DND-41 (cell line): ENCODE measurements at regions not wholly inside any gene's neighbourhood (a gene's known extent, or its start where the extent isn't known, plus 50 kb on each side); places are given as distances from the start of the nearest gene placed in this dataset.

Experiments
- ATAC-seq: fragments of 200-7000 bp; cut with Tn5 transposase; 3 replicates; pipeline ENCODE4 v1.9.1; 2021; ENCODE audit warnings: low read depth; ENCODE audit not compliant: insufficient read depth
- DNase-seq: peaks from one replicate; pipeline ENCODE4 v3.0.0-alpha.2; 2020
- H2AFZ ChIP-seq: 2 replicates; pipeline ENCODE4 v1.6.0; 2012; ENCODE audit warnings: low read depth, low read length
- H3K27ac ChIP-seq: 2 replicates; pipeline ENCODE4 v1.5.1; 2012; ENCODE audit warnings: low read length, inconsistent platforms
- H3K27me3 ChIP-seq: fragments of 200-600 bp; sonication (generic); 2 replicates; pipeline ENCODE4 v1.6.0; 2012; ENCODE audit warnings: low read length, mild to moderate bottlenecking, inconsistent platforms; ENCODE audit not compliant: insufficient read depth, poor library complexity
- H3K36me3 ChIP-seq: 2 replicates; pipeline ENCODE4 v1.5.1; 2012; ENCODE audit warnings: low read length, inconsistent platforms; ENCODE audit not compliant: insufficient read depth
- H3K4me1 ChIP-seq: 2 replicates; pipeline ENCODE4 v1.5.1; 2012; ENCODE audit warnings: mild to moderate bottlenecking, low read length; ENCODE audit not compliant: insufficient read depth
- H3K4me2 ChIP-seq: 2 replicates; pipeline ENCODE4 v1.6.0; 2012; ENCODE audit warnings: mild to moderate bottlenecking, moderate library complexity, low read length, inconsistent platforms; ENCODE audit not compliant: insufficient read depth
- H3K4me3 ChIP-seq, 2 experiments: fragments of 200-600 bp in 1 of 2; shearing (Covaris generic) in 1 of 2; 2 replicates each; pipeline ENCODE4 v1.5.1; 2012 to 2016; ENCODE audit warnings: inconsistent platforms in 2 of 2, low read length in 2 of 2, mild to moderate bottlenecking in 2 of 2, low read depth in 1 of 2, moderate library complexity in 1 of 2
- H3K79me2 ChIP-seq: 2 replicates; pipeline ENCODE4 v1.6.0; 2012; ENCODE audit warnings: low read length, inconsistent platforms; ENCODE audit not compliant: insufficient read depth
- H3K9ac ChIP-seq: 2 replicates; pipeline ENCODE4 v1.6.0; 2012; ENCODE audit warnings: low read depth, mild to moderate bottlenecking, inconsistent platforms, low read length, moderate library complexity
- H3K9me3 ChIP-seq: 2 replicates; pipeline ENCODE4 v1.5.1; 2012; ENCODE audit warnings: low read length, moderate library complexity, mild to moderate bottlenecking, inconsistent platforms; ENCODE audit not compliant: insufficient read depth, severe bottlenecking
- H4K20me1 ChIP-seq: 2 replicates; pipeline ENCODE4 v1.6.0; 2012; ENCODE audit warnings: low read length; ENCODE audit not compliant: insufficient read depth
- EZH2 ChIP-seq: IDR thresholded peaks from 3 replicates; pipeline ENCODE4 v1.6.1; 2012; ENCODE audit warnings: borderline replicate concordance, low read depth, mild to moderate bottlenecking, moderate library complexity, low read length, inconsistent platforms; ENCODE audit not compliant: severe bottlenecking
- TF ChIP-seq, protein P1 (sequence below): IDR thresholded peaks from 2 replicates; pipeline ENCODE4 v1.5.1; 2012; ENCODE audit warnings: borderline replicate concordance, low read length, moderate library complexity, mild to moderate bottlenecking; ENCODE audit not compliant: poor library complexity, severe bottlenecking; ENCODE audit errors: extremely low read depth

DNA sequence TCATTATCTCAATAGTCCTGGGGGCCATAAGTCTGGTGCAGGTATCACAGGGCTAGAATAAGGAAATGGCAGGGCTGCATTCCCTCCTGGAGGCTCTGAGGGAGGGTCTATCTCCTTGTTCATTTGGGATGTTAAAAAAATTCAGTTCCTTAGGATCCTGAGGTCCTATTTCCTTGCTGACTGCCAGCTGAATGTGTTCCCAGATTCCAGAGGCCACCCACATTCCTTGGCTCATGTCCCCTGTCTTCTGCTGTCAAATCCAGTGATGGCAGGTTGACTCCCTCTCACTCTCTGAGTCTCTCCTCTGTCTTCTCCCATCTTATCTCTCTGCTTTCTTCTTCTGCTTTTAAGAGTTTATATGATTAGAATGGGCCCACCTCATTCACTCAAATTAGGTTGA is 400.6 kb downstream of the PTPRU start:
- Histone ChIP-seq H3K27me3 (peaks cover 2% of the 10 kb centered on the region), H3K36me3 (no peaks in the 10 kb centered on the region), H3K4me2 (no peak overlapping the region), H3K27ac (no peak overlapping the region), H3K9ac (no peak overlapping the region), H2AFZ (no peak overlapping the region), H3K4me1 (no peaks in the 10 kb centered on the region), H3K79me2 (no peaks in the 10 kb centered on the region), H4K20me1 (no peaks in the 10 kb centered on the region), H3K9me3 (no peaks in the 10 kb centered on the region), H3K4me3 (no peak overlapping the region)
- DNase-seq, result no peak
- ATAC-seq, result no peak
- TF ChIP-seq EZH2, result no peak
- TF ChIP-seq, protein P1, sequence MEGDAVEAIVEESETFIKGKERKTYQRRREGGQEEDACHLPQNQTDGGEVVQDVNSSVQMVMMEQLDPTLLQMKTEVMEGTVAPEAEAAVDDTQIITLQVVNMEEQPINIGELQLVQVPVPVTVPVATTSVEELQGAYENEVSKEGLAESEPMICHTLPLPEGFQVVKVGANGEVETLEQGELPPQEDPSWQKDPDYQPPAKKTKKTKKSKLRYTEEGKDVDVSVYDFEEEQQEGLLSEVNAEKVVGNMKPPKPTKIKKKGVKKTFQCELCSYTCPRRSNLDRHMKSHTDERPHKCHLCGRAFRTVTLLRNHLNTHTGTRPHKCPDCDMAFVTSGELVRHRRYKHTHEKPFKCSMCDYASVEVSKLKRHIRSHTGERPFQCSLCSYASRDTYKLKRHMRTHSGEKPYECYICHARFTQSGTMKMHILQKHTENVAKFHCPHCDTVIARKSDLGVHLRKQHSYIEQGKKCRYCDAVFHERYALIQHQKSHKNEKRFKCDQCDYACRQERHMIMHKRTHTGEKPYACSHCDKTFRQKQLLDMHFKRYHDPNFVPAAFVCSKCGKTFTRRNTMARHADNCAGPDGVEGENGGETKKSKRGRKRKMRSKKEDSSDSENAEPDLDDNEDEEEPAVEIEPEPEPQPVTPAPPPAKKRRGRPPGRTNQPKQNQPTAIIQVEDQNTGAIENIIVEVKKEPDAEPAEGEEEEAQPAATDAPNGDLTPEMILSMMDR, result no peak

DNA sequence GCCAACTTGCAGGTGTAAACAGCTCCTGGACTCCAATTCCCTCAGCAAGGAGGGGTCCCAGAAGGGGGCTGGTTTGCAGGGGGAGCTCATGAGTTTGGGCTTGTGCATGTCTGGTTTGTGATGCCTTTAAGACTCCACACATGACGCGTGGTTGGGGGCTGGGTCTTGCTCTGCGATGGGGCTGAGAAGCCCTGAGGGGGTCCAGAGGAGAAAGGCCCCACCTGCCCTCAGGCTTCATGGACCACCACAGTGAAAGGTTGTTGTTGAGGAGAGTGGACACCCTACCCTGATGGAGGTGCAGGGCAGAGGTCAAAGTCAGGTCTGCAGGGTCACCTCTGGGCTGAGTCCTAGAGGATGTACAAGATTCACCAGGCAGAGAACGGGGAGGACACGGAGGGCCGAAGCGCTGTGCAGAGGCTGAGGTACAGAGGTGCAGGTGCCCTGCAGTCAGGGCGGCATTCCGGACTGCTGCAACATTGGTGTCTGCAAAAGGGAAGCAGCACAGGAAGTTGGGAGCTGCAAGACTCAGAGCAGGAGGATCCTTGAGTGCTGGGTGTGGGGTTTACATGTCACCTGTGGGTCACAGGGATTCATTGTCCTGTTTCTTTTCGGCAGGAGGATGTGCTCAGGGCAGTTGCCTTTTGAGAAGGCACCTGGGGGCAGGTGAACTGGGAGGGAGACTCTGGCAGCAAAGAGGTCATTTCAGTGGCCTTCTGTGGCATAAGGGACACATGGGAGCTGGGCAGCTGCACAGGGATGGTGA is 399.4 kb downstream of the PTPRU start:
- TF ChIP-seq, protein P1, result no peak
- no peak for TF ChIP-seq EZH2
- Histone ChIP-seq H4K20me1 (no peaks in the 10 kb centered on the region), H3K79me2 (no peaks in the 10 kb centered on the region), H3K36me3 (no peaks in the 10 kb centered on the region), H3K9ac (no peak overlapping the region), H3K27ac (no peak overlapping the region), H3K4me3 (no peak overlapping the region), H3K4me2 (no peak overlapping the region), H3K4me1 (no peaks in the 10 kb centered on the region), H2AFZ (no peak overlapping the region), H3K27me3 (peaks cover 8% of the 10 kb centered on the region), H3K9me3 (no peaks in the 10 kb centered on the region)
- DNase-seq (no peak), ATAC-seq (no peak)

DNA sequence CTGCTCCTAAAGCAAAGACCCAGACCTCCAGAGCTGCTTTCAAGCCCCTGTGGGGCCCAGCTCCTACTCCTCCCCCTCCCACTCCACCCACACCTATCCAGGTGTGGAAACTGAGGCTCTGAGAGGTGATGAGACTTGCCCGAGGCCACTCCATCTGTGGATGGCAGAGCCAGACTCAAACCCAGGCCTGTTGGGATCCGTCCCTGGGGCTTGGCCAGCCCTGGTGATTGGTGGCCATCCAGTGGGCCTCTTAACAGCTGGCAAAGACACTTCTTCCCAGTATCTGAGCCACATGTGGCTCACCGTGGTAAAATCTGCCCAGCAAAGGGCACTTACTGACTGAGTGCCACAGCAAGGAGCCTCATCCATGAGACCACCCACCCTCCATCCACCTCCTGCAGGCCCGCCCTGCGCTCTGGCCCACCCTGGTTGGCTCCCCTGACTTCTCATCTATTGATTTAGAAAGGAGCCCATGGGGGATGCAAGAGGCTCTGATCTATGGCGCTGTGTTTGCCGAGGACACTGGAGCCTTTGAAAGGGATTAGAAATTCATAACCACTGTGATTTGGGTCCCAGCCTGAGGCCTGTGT is 398.5 kb downstream of the PTPRU start:
- H3K36me3 ChIP-seq, result no peaks in the 10 kb centered on the region
- H3K79me2 ChIP-seq, result no peaks in the 10 kb centered on the region
- H3K27ac ChIP-seq, result no peak overlapping the region
- H3K4me2 ChIP-seq, result no peak overlapping the region
- DNase-seq, result no peak
- H4K20me1 ChIP-seq, result no peaks in the 10 kb centered on the region
- H3K9ac ChIP-seq, result no peak overlapping the region
- ATAC-seq, result no peak
- H2AFZ ChIP-seq, result no peak overlapping the region
- TF ChIP-seq, protein P1, result no peak
- no peak for TF ChIP-seq EZH2
- H3K9me3 ChIP-seq, result no peaks in the 10 kb centered on the region
- H3K4me1 ChIP-seq, result no peaks in the 10 kb centered on the region
- H3K4me3 ChIP-seq, result no peak overlapping the region
- peaks cover 14% of the 10 kb centered on the region for H3K27me3 ChIP-seq
